ENCODE measurements at regions not wholly inside any gene's neighbourhood (a gene's known extent, or its start where the extent isn't known, plus 50 kb on each side); places are given as distances from the start of the nearest gene placed in this dataset.
"Not testable (repeated sequence)": the region's sequence is repeated elsewhere in the genome, so short reads cannot be mapped to it uniquely, and the experiment has no call there.

DNA sequence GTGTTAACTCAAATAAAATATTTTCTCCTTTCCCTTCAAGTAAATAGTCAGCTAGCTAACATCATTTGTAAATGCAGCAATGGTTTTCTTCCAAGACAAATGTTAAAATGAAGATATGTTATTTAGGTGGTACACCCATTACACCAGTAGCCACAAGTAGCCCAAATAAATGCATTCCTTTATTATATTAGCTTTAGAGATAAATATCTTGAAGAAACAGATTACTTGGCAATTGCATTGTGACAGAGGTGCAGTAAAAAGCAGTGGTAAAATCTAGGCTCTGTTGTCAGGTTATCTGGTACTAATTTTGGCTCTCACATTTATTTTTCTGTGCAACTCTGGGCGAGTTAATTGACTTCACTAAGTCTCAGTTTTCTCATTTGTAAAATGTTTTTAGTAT lies 193.0 kb downstream of the NAA11 start:
- no peak overlapping the region for H3K4me3 ChIP-seq
- WGBS, 3 donors: 76 to 87% (median 80%) methylated on average over 1 of the region's 1 CpG
- no peaks in the 10 kb centered on the region for H3K4me1 ChIP-seq
- no peaks in the 10 kb centered on the region for H3K36me3 ChIP-seq (ENCODE audit: insufficient read depth in 1 of 2, low read depth in 1 of 2)
- TF ChIP-seq, protein P1, sequence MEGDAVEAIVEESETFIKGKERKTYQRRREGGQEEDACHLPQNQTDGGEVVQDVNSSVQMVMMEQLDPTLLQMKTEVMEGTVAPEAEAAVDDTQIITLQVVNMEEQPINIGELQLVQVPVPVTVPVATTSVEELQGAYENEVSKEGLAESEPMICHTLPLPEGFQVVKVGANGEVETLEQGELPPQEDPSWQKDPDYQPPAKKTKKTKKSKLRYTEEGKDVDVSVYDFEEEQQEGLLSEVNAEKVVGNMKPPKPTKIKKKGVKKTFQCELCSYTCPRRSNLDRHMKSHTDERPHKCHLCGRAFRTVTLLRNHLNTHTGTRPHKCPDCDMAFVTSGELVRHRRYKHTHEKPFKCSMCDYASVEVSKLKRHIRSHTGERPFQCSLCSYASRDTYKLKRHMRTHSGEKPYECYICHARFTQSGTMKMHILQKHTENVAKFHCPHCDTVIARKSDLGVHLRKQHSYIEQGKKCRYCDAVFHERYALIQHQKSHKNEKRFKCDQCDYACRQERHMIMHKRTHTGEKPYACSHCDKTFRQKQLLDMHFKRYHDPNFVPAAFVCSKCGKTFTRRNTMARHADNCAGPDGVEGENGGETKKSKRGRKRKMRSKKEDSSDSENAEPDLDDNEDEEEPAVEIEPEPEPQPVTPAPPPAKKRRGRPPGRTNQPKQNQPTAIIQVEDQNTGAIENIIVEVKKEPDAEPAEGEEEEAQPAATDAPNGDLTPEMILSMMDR (IDR thresholded peaks at IDR 0.05): no peak
- H3K27me3 ChIP-seq (ENCODE audit: insufficient read depth in 3 of 3, low read length in 2 of 3): no peaks in the 10 kb centered on the region
- ATAC-seq (no peak), DNase-seq (no peak)
- H3K27ac ChIP-seq: no peak overlapping the region
- intact Hi-C loops (cut with DNase I): no loop called here
- no peaks in the 10 kb centered on the region for H3K9me3 ChIP-seq

DNA sequence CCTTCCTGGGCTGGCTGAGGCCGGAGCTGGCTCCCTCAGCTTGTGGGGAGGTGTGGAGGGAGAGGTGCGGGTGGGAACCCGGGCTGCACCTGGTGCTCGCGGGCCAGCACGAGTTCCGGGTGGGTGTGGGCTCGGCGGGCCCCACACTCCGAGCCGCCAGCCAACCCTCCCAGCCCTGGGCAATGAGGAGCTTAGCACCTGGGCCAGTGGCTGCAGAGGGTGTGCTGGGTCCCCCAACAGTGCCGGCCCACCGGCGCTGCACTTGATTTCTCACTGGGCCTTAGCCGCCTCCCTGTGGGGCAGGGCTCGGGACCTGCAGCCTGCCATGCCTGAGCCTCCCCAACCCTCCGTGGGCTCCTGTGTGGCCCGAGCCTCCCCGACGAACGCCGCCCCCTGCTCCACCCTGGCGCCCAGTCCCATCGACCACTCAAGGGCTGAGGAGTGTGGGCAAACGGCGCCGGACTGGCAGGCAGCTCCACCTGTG lies 182.7 kb upstream of the PAQR3 start:
- no peak overlapping the region for H3K4me3 ChIP-seq
- 93 to 99% (median 96%) methylated on average over 26 to 27 of the region's 27 CpGs for WGBS, 3 donors
- no peaks in the 10 kb centered on the region for H3K36me3 ChIP-seq (ENCODE audit: insufficient read depth in 1 of 2, low read depth in 1 of 2)
- intact Hi-C loops (cut with DNase I): no loop called here
- peaks cover 40% of the 10 kb centered on the region for H3K9me3 ChIP-seq
- DNase-seq: no peak
- H3K4me1 ChIP-seq: no peaks in the 10 kb centered on the region
- TF ChIP-seq, protein P1 (IDR thresholded peaks at IDR 0.05): no peak
- H3K27ac ChIP-seq: no peak overlapping the region
- ATAC-seq: no peak
- H3K27me3 ChIP-seq (ENCODE audit: insufficient read depth in 3 of 3, low read length in 2 of 3): no peaks in the 10 kb centered on the region

DNA sequence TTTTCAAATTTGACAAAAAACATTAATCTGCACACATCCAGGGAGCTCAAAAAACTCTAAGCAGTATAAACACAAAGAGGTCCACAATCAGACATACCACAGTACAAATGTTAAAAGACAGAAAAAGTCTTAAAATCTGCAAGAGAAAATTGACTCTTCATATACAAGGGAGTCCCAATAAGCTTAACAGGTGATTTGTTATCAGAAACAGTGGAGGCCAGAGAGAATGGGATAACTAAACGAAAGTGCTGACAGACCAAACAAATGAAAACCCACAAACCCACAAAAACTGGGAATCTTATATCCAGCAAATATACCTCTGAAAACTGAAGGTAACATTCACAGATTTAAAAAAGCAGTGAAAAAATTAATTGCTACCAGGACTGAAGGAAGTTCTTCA lies 182.0 kb upstream of the PAQR3 start:
- intact Hi-C loops (cut with DNase I): no loop called here
- no peak overlapping the region for H3K27ac ChIP-seq
- H3K4me1 ChIP-seq: no peaks in the 10 kb centered on the region
- DNase-seq: no peak
- no peaks in the 10 kb centered on the region for H3K36me3 ChIP-seq (ENCODE audit: insufficient read depth in 1 of 2, low read depth in 1 of 2)
- no peak overlapping the region for H3K4me3 ChIP-seq
- H3K27me3 ChIP-seq (ENCODE audit: insufficient read depth in 3 of 3, low read length in 2 of 3): no peaks in the 10 kb centered on the region
- 94 to 96% (median 94%) methylated on average over 1 of the region's 1 CpG for WGBS, 3 donors
- peaks cover 42% of the 10 kb centered on the region for H3K9me3 ChIP-seq
- ATAC-seq: no peak
- TF ChIP-seq, protein P1 (IDR thresholded peaks at IDR 0.05): no peak

DNA sequence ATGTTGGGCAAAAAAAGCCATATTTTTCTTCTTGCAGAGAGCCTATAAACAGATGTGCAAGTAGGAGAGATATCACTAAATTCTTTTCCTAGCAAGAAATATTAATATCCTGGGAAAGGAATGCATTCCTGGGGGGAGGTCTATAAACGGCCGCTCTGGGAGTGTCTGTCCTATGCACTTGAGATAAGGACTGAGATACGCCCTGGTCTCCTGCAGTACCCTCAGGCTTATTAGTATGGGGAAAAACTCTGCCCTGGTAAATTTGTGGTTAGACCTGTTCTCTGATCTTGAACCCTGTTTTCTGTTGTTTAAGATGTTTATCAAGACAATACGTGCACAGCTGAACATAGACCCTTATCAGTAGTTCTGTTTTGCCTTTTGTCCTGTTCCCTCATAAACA lies 177.8 kb upstream of the PAQR3 start:
- H3K4me3 ChIP-seq; H3K27me3 ChIP-seq (ENCODE audit: insufficient read depth in 3 of 3, low read length in 2 of 3); ATAC-seq; H3K36me3 ChIP-seq (ENCODE audit: insufficient read depth in 1 of 2, low read depth in 1 of 2); H3K4me1 ChIP-seq; intact Hi-C loops (cut with DNase I); DNase-seq; H3K27ac ChIP-seq: not testable (repeated sequence)
- peaks cover 37% of the 10 kb centered on the region for H3K9me3 ChIP-seq
- 89 to 95% (median 90%) methylated on average over 4 of the region's 4 CpGs for WGBS, 3 donors

DNA sequence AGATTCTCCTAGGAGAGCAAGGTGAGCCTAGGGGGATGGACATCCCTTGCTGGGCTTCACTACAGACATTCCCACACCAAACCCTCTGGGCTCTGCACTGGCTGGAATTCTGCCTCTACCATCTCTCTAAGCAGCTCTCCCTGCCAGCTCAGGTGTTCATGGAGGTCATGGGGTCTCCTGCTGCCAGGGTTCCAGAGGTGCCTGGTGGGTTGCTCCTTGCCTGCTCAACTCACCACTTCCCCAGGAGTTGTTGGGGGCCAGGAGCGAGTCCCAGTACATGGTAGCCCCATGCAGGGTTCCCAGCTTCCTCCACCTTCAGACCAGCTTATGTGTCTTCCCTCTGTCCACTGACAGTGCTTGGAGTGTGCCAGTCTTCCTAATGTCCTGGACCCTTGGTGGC lies 167.8 kb upstream of the PAQR3 start:
- Histone ChIP-seq H3K4me1 (no peaks in the 10 kb centered on the region), H3K9me3 (no peaks in the 10 kb centered on the region), H3K27me3 (ENCODE audit: insufficient read depth in 3 of 3, low read length in 2 of 3) (no peaks in the 10 kb centered on the region), H3K4me3 (no peak overlapping the region), H3K27ac (no peak overlapping the region), H3K36me3 (ENCODE audit: insufficient read depth in 1 of 2, low read depth in 1 of 2) (no peaks in the 10 kb centered on the region)
- ATAC-seq (no peak), DNase-seq (no peak)
- intact Hi-C loops (cut with DNase I): no loop called here
- TF ChIP-seq, protein P1 (IDR thresholded peaks at IDR 0.05): no peak
- WGBS, 3 donors: 92 to 100% (median 100%) methylated on average over 1 of the region's 1 CpG
